ENCODE measurements at regions not wholly inside any gene's neighbourhood (a gene's known extent, or its start where the extent isn't known, plus 50 kb on each side); places are given as distances from the start of the nearest gene placed in this dataset.
"Not testable (repeated sequence)": the region's sequence is repeated elsewhere in the genome, so short reads cannot be mapped to it uniquely, and the experiment has no call there.

GRCh38 chr14:105672450-105673200 lies 146.2 kb downstream of the TMEM121 start:
- not testable (repeated sequence) for H3K27ac Mint-ChIP-seq; H3K4me3 Mint-ChIP-seq (ENCODE audit: low read depth); DNase-seq (ENCODE audit: low spot score, unreplicated experiment); H3K27me3 Mint-ChIP-seq; H3K36me3 Mint-ChIP-seq (ENCODE audit: insufficient read depth); H3K4me1 Mint-ChIP-seq (ENCODE audit: low read depth)
- H3K9me3 Mint-ChIP-seq (ENCODE audit: low read depth): peaks cover 40% of the 10 kb centered on the region

GRCh38 chr14:105675433-105675832 lies 149.1 kb downstream of the TMEM121 start:
- not testable (repeated sequence) for H3K4me3 Mint-ChIP-seq (ENCODE audit: low read depth); H3K4me1 Mint-ChIP-seq (ENCODE audit: low read depth); H3K27ac Mint-ChIP-seq; DNase-seq (ENCODE audit: low spot score, unreplicated experiment); H3K27me3 Mint-ChIP-seq; H3K36me3 Mint-ChIP-seq (ENCODE audit: insufficient read depth)
- H3K9me3 Mint-ChIP-seq (ENCODE audit: low read depth): peaks cover 37% of the 10 kb centered on the region

DNA sequence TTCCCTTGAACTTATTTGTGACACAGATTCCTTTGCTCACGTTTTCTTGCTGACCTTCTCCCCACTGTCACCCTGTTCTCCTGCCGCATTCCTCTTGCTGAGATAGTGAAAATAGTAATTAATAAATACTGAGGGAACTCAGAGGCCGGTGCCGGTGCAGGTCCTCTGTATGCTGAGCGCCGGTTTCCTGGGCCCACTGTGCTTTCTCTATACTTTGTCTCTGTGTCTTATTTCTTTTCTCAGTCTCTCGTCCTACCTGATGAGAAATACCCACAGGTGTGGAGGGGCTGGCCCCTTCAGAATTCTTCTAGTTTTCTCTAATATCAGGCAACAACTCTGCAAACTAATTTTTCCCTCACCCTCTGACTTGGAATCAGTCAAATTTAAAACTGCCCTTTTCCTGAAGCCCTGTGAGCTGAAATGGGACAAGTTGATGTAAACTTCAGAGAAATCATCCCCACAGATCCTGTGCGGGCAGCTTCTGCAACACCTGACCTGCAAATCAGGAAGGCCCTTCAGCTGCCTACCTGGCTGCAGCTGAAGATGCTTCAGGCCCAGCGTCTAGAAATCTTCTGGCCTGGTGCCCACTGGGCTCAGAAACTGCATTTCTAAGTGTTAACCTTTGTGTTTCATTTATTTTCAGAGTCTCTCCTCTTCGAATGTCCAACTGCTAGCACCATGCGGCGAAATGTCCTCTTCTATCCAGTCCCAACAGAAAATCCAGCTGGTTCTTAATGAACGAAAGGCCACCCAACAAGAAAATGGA lies 149.7 kb downstream of the TMEM121 start:
- H3K36me3 Mint-ChIP-seq (ENCODE audit: insufficient read depth); H3K27ac Mint-ChIP-seq; H3K27me3 Mint-ChIP-seq; H3K4me3 Mint-ChIP-seq (ENCODE audit: low read depth); DNase-seq (ENCODE audit: low spot score, unreplicated experiment); H3K4me1 Mint-ChIP-seq (ENCODE audit: low read depth): not testable (repeated sequence)
- peaks cover 37% of the 10 kb centered on the region for H3K9me3 Mint-ChIP-seq (ENCODE audit: low read depth)

DNA sequence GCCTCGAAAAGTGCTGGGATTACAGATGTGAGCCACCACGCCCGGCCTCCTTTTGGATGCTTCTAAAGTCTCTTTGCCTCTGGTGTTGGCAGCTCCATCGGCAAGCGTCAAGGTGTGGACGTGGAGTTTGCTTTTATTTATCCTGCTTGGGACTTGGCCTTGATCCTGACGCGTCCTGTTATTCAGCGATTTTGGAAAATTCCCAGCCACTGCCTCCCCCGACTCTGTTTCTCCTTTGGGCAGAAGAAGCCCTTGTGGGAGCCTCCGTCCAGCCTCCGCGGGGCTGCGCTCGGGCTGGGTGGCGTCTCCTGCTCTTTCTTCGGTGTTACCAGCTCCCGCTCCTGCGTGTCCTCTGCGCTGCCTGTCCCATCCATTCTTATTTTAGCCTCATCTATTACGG lies 151.7 kb downstream of the TMEM121 start:
- peaks cover 39% of the 10 kb centered on the region for H3K9me3 Mint-ChIP-seq (ENCODE audit: low read depth)
- not testable (repeated sequence) for H3K4me1 Mint-ChIP-seq (ENCODE audit: low read depth); H3K4me3 Mint-ChIP-seq (ENCODE audit: low read depth); DNase-seq (ENCODE audit: low spot score, unreplicated experiment); H3K27ac Mint-ChIP-seq; H3K27me3 Mint-ChIP-seq; H3K36me3 Mint-ChIP-seq (ENCODE audit: insufficient read depth)

DNA sequence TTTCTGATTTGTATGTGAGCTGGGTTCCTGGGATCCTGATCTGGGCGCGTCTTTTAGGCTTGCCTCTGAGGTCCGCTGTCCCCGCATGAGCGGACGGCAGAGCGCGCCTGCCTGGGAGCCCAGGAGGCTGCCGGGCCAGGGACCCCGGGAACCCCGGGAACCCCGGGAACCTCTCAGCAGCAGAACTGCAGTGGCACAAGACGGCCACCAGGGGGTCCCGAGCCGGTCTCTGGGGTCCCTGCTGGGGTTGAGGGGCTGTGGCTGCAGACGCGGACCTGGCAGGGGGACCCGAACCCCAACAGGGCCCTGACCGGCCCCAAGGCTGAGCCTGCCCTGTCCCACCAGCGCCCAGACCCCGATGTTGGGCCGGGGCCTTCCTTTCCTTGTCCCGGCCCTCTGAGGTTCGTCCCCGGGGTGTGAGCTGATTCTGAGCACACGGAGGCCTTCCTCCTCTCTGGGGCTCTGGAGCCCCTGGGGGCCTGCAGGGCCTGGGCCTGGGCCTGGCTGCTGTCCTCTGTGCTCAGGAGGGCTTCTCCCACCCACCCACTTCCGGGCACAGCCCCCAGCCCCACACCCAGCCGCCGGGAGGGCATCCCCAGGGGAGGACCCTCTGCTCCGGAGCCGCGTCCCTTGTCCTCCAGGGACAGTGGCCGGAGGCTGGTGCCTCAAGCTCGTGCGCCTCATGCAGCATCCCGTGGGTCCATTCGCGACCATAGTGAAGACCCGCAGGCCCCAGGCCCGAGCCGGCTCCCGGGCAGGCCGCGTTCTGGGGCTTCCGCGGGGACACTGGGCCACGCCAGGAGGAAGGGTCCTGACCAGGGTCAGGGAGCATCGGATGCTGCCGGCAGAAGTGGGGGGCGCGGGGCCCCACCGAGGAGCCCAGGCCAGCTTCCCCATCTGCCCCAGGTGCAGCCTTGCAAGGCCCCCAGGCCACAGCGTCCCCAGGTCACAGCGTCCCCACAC lies 152.9 kb downstream of the TMEM121 start:
- DNase-seq (ENCODE audit: low spot score, unreplicated experiment); H3K36me3 Mint-ChIP-seq (ENCODE audit: insufficient read depth); H3K27ac Mint-ChIP-seq; H3K4me1 Mint-ChIP-seq (ENCODE audit: low read depth); H3K27me3 Mint-ChIP-seq; H3K4me3 Mint-ChIP-seq (ENCODE audit: low read depth): not testable (repeated sequence)
- peaks cover 27% of the 10 kb centered on the region for H3K9me3 Mint-ChIP-seq (ENCODE audit: low read depth)

DNA sequence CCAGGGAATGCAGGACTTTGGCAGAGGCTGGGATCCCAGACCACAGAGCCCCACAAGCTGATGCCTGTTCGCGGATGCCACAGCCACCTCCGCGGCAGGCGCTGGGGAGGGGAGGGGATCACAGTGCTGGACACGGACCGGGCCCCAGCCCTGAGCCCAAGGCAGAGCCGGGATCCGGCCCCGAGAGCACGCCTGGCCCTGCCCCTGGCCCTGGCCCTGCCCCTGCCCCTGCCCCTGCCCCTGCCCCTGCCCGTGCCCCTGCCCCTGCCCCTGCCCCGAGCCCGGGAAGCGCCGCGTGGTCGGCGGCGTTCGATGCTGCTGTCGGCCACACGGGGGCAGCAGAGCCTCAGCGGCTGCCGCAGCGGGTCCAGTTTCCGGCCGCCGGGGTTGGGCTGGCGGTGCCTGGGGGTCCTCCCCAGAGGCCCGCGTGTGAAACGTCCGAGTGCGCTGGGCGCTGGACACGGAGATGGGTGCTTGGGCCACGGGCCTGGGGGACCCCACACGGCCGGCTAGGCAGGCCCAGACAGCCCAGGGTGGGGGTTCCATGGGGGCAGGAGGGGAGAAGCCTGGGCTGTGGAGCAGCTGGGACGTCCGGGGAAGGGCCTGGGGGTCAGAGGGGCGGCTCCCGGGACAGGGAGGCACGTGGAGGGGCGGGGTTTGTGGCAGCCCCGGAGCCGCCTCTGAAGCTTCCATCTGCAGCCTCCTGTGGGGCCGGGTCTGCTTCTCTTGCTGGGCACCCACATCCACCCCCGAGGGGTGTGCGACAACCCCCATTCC lies 153.8 kb downstream of the TMEM121 start:
- H3K27ac Mint-ChIP-seq; H3K4me1 Mint-ChIP-seq (ENCODE audit: low read depth); H3K36me3 Mint-ChIP-seq (ENCODE audit: insufficient read depth); H3K4me3 Mint-ChIP-seq (ENCODE audit: low read depth); H3K27me3 Mint-ChIP-seq; DNase-seq (ENCODE audit: low spot score, unreplicated experiment): not testable (repeated sequence)
- H3K9me3 Mint-ChIP-seq (ENCODE audit: low read depth): peaks cover 27% of the 10 kb centered on the region

GRCh38 chr14:105680736-105681098 lies 154.3 kb downstream of the TMEM121 start:
- DNase-seq (ENCODE audit: low spot score, unreplicated experiment); H3K36me3 Mint-ChIP-seq (ENCODE audit: insufficient read depth); H3K27ac Mint-ChIP-seq; H3K4me1 Mint-ChIP-seq (ENCODE audit: low read depth); H3K4me3 Mint-ChIP-seq (ENCODE audit: low read depth); H3K27me3 Mint-ChIP-seq: not testable (repeated sequence)
- peaks cover 26% of the 10 kb centered on the region for H3K9me3 Mint-ChIP-seq (ENCODE audit: low read depth)

DNA sequence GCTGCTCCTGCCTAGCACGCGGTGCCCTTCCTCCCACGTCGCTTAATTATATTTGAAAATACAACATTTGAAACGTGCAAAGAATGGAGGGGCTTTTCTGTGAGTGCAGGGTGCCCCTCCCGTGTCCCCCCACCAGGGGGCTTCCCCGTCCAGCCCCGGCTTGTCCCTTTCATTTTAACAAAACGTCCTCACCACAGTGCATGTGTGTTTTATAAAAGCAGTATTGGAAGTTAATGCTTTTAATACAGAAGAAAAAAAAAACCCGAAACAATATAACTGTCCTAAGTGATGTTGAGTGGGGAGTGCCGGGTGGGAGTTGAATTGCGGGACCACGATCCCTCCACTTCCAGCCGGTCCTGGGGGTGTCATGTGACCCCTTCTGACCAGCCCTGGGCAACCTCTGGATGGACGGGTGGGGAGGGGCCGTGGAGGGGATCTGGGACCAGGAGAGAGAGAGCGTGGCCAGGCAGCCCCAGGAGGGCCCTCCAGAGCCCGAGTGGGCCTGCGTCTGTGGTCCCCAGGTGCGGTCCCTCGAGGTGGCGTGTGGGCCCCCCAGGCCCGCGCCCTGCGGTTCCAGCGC lies 155.3 kb downstream of the TMEM121 start:
- H3K36me3 Mint-ChIP-seq (ENCODE audit: insufficient read depth); DNase-seq (ENCODE audit: low spot score, unreplicated experiment); H3K27me3 Mint-ChIP-seq; H3K27ac Mint-ChIP-seq; H3K4me1 Mint-ChIP-seq (ENCODE audit: low read depth); H3K4me3 Mint-ChIP-seq (ENCODE audit: low read depth): not testable (repeated sequence)
- H3K9me3 Mint-ChIP-seq (ENCODE audit: low read depth): peaks cover 18% of the 10 kb centered on the region

DNA sequence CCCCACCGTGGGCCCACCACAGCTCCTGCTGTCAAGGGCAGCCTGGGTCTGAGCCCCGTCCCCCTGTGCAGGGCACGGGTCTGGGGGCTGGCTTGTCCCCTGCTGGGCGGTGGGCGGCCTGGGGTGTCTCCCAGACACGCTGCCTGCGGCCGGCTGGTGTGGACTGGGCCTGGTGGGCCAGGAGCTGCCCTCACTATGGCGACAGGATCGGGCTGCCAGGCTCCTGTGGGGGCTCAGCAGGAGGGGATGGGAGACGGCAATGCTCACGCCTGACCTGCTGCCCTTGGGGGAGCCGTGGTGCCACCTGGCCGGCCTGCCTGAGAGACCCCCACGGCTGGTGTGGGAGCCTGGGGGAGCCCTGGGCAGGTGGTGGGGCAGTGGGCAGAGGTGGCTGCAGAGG lies 156.1 kb downstream of the TMEM121 start:
- not testable (repeated sequence) for H3K27ac Mint-ChIP-seq; H3K36me3 Mint-ChIP-seq (ENCODE audit: insufficient read depth); H3K27me3 Mint-ChIP-seq; H3K4me3 Mint-ChIP-seq (ENCODE audit: low read depth); DNase-seq (ENCODE audit: low spot score, unreplicated experiment); H3K4me1 Mint-ChIP-seq (ENCODE audit: low read depth)
- peaks cover 22% of the 10 kb centered on the region for H3K9me3 Mint-ChIP-seq (ENCODE audit: low read depth)

Measured in progenitor cell of endocrine pancreas (in vitro differentiated cells).